ELF-1 (cell line): ENCODE measurements at regions not wholly inside any gene's neighbourhood (a gene's known extent, or its start where the extent isn't known, plus 50 kb on each side); places are given as distances from the start of the nearest gene placed in this dataset.
"Not testable (repeated sequence)": the region's sequence is repeated elsewhere in the genome, so short reads cannot be mapped to it uniquely, and the experiment has no call there.

Source experiments
- DNase-seq: peaks from one replicate; pipeline ENCODE4 v3.0.0-alpha.2; 2016; ENCODE audit warnings: low read depth, low spot score

GRCh38 chrX:118257781-118258180 is 88.1 kb upstream of the WDR44 start:
- no peak for DNase-seq

DNA sequence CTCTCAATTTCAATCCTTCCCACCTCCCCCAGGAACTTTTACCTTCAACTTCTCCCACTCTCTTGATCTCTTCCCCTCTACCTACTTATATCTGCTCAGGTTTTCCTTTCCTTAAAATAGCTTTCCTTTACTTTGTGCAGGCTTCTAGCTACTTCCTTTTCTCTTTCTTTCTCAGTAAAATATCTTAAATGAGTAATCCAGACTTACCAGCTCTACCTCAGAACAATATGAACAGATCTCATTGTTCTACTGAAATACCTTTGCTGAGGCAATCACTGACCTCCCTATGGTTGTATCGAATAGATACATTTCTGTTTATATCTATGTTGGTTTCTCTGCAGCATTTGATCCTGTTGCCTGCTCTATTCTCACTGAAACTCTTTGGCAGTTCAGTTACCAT is 86.7 kb upstream of the WDR44 start:
- DNase-seq, result no peak

DNA sequence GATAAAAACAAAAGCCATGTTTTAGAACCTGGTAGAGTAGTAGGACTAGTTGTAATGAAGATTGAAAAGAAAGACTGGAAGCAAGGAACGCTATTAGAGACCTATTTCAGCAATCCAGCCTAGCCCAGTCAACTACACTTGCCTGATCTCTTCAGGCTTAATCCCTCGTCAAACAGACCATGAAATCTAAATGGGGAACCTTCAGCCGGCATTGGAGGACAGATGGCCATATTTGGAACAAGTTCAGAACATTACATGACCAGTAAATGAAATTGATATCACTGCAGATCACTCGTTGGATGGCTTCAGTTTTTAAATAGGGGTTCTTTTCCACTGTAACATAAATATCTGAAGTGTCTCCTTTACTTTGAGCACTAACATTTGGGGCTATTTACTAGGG is 84.8 kb upstream of the WDR44 start:
- no peak for DNase-seq

DNA sequence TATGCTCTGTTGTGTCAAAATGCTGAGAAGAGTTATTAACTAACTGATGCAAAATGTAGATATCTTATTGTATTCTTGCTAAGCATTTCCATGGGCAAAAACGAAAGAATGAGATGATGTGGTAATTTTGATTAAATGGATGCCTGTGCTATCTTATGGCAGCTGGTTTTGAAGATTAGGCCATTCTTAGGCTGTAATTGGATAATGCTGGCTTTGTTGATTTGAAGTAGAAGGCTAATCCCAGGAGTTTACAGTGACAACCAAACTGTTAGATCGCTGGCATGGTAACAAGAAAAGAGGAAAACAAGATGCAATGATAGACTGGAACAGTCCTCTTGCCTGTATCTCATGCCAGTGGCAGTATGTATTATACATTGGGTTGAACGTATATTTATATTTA is 74.1 kb upstream of the WDR44 start:
- DNase-seq, result no peak

DNA sequence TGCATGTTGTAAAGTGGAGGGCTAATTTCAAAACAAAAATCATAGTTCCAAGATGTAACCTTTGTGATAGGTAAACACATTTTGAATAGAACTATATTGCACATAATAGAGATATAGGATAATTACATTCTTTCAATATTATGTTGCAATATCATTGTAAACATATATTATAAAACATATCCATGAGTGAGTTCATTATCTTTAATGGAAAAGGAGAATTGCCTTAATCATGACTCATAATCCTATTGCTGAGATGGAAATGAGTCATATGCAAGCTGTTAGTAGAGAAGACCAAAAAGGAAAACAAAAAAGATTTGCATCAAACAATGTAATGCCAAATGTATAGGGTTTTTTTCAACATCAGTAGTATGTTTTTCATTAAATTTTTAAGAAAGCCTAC is 73.7 kb upstream of the WDR44 start:
- no peak for DNase-seq

- no peak for DNase-seq
These were observed 59.7 kb upstream of the WDR44 start for GRCh38 chrX:118286066-118286762.

DNA sequence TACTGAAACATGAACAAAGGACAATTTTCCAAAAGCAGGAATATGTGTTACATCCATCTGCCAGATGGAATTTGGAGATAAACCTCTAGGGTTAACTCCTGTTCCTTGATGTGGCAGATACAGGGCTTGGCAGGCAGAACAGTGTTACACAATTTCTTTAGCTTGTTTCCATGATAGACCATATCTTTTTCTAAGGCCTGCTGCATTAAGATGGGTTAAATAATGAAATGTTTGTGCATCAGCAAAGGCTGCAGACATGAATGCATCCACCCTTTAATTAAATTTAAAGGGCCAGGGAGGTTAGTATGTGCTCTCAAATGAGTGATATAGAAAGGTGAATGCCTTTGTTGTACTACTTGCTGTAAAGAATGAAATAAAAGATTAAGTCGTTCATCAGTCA is 50.1 kb upstream of the WDR44 start:
- not testable (repeated sequence) for DNase-seq
